ENCODE measurements at regions not wholly inside any gene's neighbourhood (a gene's known extent, or its start where the extent isn't known, plus 50 kb on each side); places are given as distances from the start of the nearest gene placed in this dataset.

DNA sequence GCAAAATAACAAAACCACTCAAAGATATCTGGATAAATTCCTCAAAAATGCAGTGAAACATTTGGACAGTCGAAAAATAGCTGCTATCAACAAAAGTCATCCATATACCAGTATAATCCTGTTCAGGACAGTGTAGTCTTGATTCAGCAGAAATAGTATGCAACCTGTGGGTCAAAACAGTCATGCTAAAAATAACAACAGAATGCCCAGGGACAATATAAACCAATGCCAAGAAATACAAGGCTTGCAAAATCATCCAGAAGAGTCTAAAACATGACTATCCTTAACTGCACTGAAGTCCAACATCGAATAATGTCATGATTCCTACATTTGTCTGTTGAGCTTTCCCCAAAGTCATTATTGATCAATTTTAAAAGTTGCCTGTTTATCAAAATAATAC is 425.9 kb downstream of the FSCB start:
- TF ChIP-seq CTCF (conservative IDR thresholded peaks at IDR 0.05; ENCODE audit: low read depth, low read length) (no peak), EZH2 (IDR thresholded peaks at IDR 0.05; ENCODE audit: low read length, unreplicated experiment) (no peak)

All from PC-3 (cell line).